NCI-H345 treated with DMSO at 0.1 percent for 48 hours (cell line): ENCODE measurements at regions not wholly inside any gene's neighbourhood (a gene's known extent, or its start where the extent isn't known, plus 50 kb on each side); places are given as distances from the start of the nearest gene placed in this dataset.
"Not testable (repeated sequence)": the region's sequence is repeated elsewhere in the genome, so short reads cannot be mapped to it uniquely, and the experiment has no call there.

Experiments used
- DNase-seq: peaks from one replicate; lab custom pipeline; 2025; ENCODE audit not compliant: unreplicated experiment; lab: John Stamatoyannopoulos, UW

- DNase-seq: no peak
Observed at GRCh38 chr4:31692399-31692940, 972.3 kb downstream of the PCDH7 start.

- no peak for DNase-seq
Observed at GRCh38 chr4:31701256-31701655, 981.1 kb downstream of the PCDH7 start.

GRCh38 chr4:31702326-31702725 lies 982.2 kb downstream of the PCDH7 start:
- DNase-seq: no peak

GRCh38 chr4:31714238-31714637 lies 994.1 kb downstream of the PCDH7 start:
- DNase-seq: no peak

GRCh38 chr4:31715302-31715701 lies 995.1 kb downstream of the PCDH7 start:
- no peak for DNase-seq

- no peak for DNase-seq
Observed at GRCh38 chr4:31727030-31727429, 1006.9 kb downstream of the PCDH7 start.

- DNase-seq: no peak
Observed at GRCh38 chr4:31735004-31735403, 1014.8 kb downstream of the PCDH7 start.

GRCh38 chr4:31737419-31737818 lies 1017.2 kb downstream of the PCDH7 start:
- no peak for DNase-seq

GRCh38 chr4:31741326-31741725 lies 1021.2 kb downstream of the PCDH7 start:
- no peak for DNase-seq

- DNase-seq: no peak
Observed at GRCh38 chr4:31748382-31748781, 1028.2 kb downstream of the PCDH7 start.

- DNase-seq: not testable (repeated sequence)
Observed at GRCh38 chr4:31750581-31750980, 1030.4 kb downstream of the PCDH7 start.

- no peak for DNase-seq
Observed at GRCh38 chr4:31755751-31756150, 1035.6 kb downstream of the PCDH7 start.

GRCh38 chr4:31768756-31769155 lies 1048.6 kb downstream of the PCDH7 start:
- no peak for DNase-seq

- no peak for DNase-seq
Observed at GRCh38 chr4:31783311-31783710, 1063.1 kb downstream of the PCDH7 start.

- no peak for DNase-seq
Observed at GRCh38 chr4:31784558-31784957, 1064.4 kb downstream of the PCDH7 start.

GRCh38 chr4:31787701-31788100 lies 1067.5 kb downstream of the PCDH7 start:
- DNase-seq: no peak

GRCh38 chr4:31788676-31789075 lies 1068.5 kb downstream of the PCDH7 start:
- no peak for DNase-seq

- no peak for DNase-seq
Observed at GRCh38 chr4:31791666-31792065, 1071.5 kb downstream of the PCDH7 start.

- no peak for DNase-seq
Observed at GRCh38 chr4:31793907-31794306, 1073.7 kb downstream of the PCDH7 start.

GRCh38 chr4:31797052-31797451 lies 1076.9 kb downstream of the PCDH7 start:
- DNase-seq: not testable (repeated sequence)

GRCh38 chr4:31803526-31804195 lies 1083.5 kb downstream of the PCDH7 start:
- DNase-seq: no peak

GRCh38 chr4:31807036-31807435 lies 1086.9 kb downstream of the PCDH7 start:
- DNase-seq: no peak

GRCh38 chr4:31844350-31844749 lies 1124.2 kb downstream of the PCDH7 start:
- no peak for DNase-seq
